ENCODE measurements at regions not wholly inside any gene's neighbourhood (a gene's known extent, or its start where the extent isn't known, plus 50 kb on each side); places are given as distances from the start of the nearest gene placed in this dataset.

DNA sequence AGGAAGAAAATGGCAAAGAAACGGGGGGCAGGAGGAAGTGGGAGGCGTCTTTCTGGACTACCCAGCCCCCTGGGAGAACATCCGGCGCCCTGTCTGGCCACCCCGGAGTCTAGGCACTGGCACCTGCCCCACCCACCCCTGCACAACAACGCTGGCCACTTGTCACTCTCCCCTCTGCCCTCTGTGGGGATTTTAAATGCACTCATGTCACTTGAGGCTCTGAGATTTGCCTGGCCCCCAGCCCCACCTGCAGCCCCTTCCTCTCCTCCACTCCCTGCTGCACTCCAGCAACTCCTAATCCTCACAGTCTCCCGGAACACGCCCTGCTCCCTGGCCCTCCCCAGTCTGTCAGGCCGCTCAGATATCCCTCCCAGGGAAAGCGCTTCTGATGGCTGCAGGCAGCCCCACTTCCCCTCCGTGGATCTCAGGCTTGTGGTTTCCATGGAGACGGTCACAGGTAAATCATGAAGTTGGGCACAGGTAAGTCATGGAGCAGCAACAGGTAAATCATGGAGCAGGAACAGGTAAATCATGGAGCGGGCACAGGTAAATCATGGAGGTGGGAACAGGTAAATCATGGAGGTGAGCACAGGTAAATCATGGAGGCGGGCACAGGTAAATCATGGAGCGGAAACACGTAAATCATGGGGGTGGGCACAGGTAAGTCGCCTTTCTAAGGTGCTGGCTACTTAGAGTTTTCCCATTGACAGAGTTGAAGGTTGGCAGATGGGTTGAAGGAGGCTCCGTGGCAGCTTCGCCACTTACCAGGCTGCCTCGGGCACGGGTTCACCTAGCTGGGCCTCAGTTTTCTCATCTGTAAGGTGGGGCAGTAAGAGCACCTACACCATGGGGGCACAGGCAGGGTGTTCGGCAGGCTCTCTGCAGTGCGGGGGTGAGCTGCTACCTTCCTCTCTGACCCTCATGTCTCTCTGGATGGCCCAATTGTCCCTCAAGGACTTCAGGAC lies 79.0 kb upstream of the SHISAL1 start:
- Histone ChIP-seq H3K4me1 (ENCODE audit: control insufficient read depth, insufficient read depth, low read length) (no peaks in the 10 kb centered on the region), H3K27ac (ENCODE audit: low read depth, low read length) (no peak overlapping the region), H3K9ac (ENCODE audit: low read depth, low read length) (no peak overlapping the region), H3K36me3 (ENCODE audit: control insufficient read depth, insufficient read depth, low read length) (no peaks in the 10 kb centered on the region), H3K4me3 (ENCODE audit: low read depth, low read length) (no peak overlapping the region), H3K27me3 (ENCODE audit: control insufficient read depth, insufficient read depth, low read length) (no peaks in the 10 kb centered on the region), H3K9me3 (ENCODE audit: control insufficient read depth, insufficient read depth, low read length) (no peaks in the 10 kb centered on the region)

GRCh38 chr22:44391015-44391414 lies 78.3 kb upstream of the SHISAL1 start:
- no peak overlapping the region for H3K4me3 ChIP-seq (ENCODE audit: low read depth, low read length)
- H3K36me3 ChIP-seq (ENCODE audit: control insufficient read depth, insufficient read depth, low read length), result no peaks in the 10 kb centered on the region
- no peaks in the 10 kb centered on the region for H3K4me1 ChIP-seq (ENCODE audit: control insufficient read depth, insufficient read depth, low read length)
- H3K9me3 ChIP-seq (ENCODE audit: control insufficient read depth, insufficient read depth, low read length), result no peaks in the 10 kb centered on the region
- H3K27me3 ChIP-seq (ENCODE audit: control insufficient read depth, insufficient read depth, low read length), result no peaks in the 10 kb centered on the region
- H3K9ac ChIP-seq (ENCODE audit: low read depth, low read length), result no peak overlapping the region
- no peak overlapping the region for H3K27ac ChIP-seq (ENCODE audit: low read depth, low read length)

- no peak overlapping the region for H3K4me3 ChIP-seq (ENCODE audit: low read depth, low read length)
- no peaks in the 10 kb centered on the region for H3K36me3 ChIP-seq (ENCODE audit: control insufficient read depth, insufficient read depth, low read length)
- H3K4me1 ChIP-seq (ENCODE audit: control insufficient read depth, insufficient read depth, low read length), result no peaks in the 10 kb centered on the region
- H3K27me3 ChIP-seq (ENCODE audit: control insufficient read depth, insufficient read depth, low read length), result no peaks in the 10 kb centered on the region
- no peak overlapping the region for H3K27ac ChIP-seq (ENCODE audit: low read depth, low read length)
- H3K9ac ChIP-seq (ENCODE audit: low read depth, low read length), result no peak overlapping the region
- no peaks in the 10 kb centered on the region for H3K9me3 ChIP-seq (ENCODE audit: control insufficient read depth, insufficient read depth, low read length)
Measured at GRCh38 chr22:44390613-44390970, 77.8 kb upstream of the SHISAL1 start.

- no peaks in the 10 kb centered on the region for H3K36me3 ChIP-seq (ENCODE audit: control insufficient read depth, insufficient read depth, low read length)
- H3K27me3 ChIP-seq (ENCODE audit: control insufficient read depth, insufficient read depth, low read length), result no peaks in the 10 kb centered on the region
- H3K27ac ChIP-seq (ENCODE audit: low read depth, low read length), result no peak overlapping the region
- no peak overlapping the region for H3K9ac ChIP-seq (ENCODE audit: low read depth, low read length)
- H3K9me3 ChIP-seq (ENCODE audit: control insufficient read depth, insufficient read depth, low read length), result no peaks in the 10 kb centered on the region
- H3K4me3 ChIP-seq (ENCODE audit: low read depth, low read length), result no peak overlapping the region
- no peaks in the 10 kb centered on the region for H3K4me1 ChIP-seq (ENCODE audit: control insufficient read depth, insufficient read depth, low read length)
Measured at GRCh38 chr22:44389926-44390612, 77.3 kb upstream of the SHISAL1 start.

GRCh38 chr22:44389181-44389580 lies 76.4 kb upstream of the SHISAL1 start:
- no peak overlapping the region for H3K27ac ChIP-seq (ENCODE audit: low read depth, low read length)
- no peak overlapping the region for H3K9ac ChIP-seq (ENCODE audit: low read depth, low read length)
- H3K4me1 ChIP-seq (ENCODE audit: control insufficient read depth, insufficient read depth, low read length), result no peaks in the 10 kb centered on the region
- H3K36me3 ChIP-seq (ENCODE audit: control insufficient read depth, insufficient read depth, low read length), result no peaks in the 10 kb centered on the region
- no peak overlapping the region for H3K4me3 ChIP-seq (ENCODE audit: low read depth, low read length)
- no peaks in the 10 kb centered on the region for H3K9me3 ChIP-seq (ENCODE audit: control insufficient read depth, insufficient read depth, low read length)
- no peaks in the 10 kb centered on the region for H3K27me3 ChIP-seq (ENCODE audit: control insufficient read depth, insufficient read depth, low read length)

DNA sequence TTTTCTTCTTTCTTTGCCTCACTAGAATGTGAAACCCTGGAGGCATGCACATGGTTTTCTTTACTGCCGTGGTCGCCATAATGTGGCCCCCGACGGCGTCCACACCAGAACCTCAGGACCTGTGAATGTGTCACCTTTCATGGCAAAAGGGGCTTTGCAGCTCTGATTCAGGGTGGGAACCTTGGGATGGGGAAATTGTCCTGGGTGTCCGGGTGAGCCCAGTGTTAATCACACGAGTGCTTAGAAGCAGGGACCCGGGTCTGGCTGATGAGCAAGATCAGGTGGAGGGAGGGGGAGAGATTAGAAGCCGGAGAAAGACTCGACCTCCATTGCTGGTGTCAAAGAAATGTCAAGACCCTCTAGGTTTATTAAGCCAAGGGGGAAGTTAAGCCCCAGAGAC lies 74.7 kb upstream of the SHISAL1 start:
- H3K9ac ChIP-seq (ENCODE audit: low read depth, low read length), result no peak overlapping the region
- H3K27ac ChIP-seq (ENCODE audit: low read depth, low read length), result no peak overlapping the region
- H3K36me3 ChIP-seq (ENCODE audit: control insufficient read depth, insufficient read depth, low read length), result no peaks in the 10 kb centered on the region
- no peaks in the 10 kb centered on the region for H3K9me3 ChIP-seq (ENCODE audit: control insufficient read depth, insufficient read depth, low read length)
- no peak overlapping the region for H3K4me3 ChIP-seq (ENCODE audit: low read depth, low read length)
- no peaks in the 10 kb centered on the region for H3K27me3 ChIP-seq (ENCODE audit: control insufficient read depth, insufficient read depth, low read length)
- no peaks in the 10 kb centered on the region for H3K4me1 ChIP-seq (ENCODE audit: control insufficient read depth, insufficient read depth, low read length)

GRCh38 chr22:44386386-44387035 lies 73.8 kb upstream of the SHISAL1 start:
- Histone ChIP-seq H3K27ac (ENCODE audit: low read depth, low read length) (no peak overlapping the region), H3K9me3 (ENCODE audit: control insufficient read depth, insufficient read depth, low read length) (no peaks in the 10 kb centered on the region), H3K36me3 (ENCODE audit: control insufficient read depth, insufficient read depth, low read length) (no peaks in the 10 kb centered on the region), H3K4me3 (ENCODE audit: low read depth, low read length) (no peak overlapping the region), H3K27me3 (ENCODE audit: control insufficient read depth, insufficient read depth, low read length) (no peaks in the 10 kb centered on the region), H3K9ac (ENCODE audit: low read depth, low read length) (no peak overlapping the region), H3K4me1 (ENCODE audit: control insufficient read depth, insufficient read depth, low read length) (no peaks in the 10 kb centered on the region)

DNA sequence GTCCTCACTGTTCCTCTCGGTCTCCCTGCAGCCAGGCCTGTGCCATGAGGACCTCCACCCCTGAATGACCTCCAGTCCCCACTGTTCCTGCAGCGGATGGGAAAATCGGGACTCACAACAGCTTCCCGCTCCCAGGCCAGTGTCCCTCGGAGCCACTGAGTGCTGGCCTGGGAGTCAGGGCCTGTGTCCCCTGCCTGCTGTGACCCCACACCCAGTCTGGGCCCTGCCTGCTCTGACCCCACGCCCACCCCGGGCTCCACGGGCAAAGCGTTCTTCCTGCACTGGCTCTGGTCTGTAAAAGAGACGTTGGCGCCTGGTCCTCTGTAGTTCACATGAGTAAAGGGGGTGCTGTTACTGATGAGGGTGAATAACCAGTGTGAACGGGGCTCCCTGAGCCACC lies 73.0 kb upstream of the SHISAL1 start:
- H3K27me3 ChIP-seq (ENCODE audit: control insufficient read depth, insufficient read depth, low read length), result no peaks in the 10 kb centered on the region
- no peak overlapping the region for H3K9ac ChIP-seq (ENCODE audit: low read depth, low read length)
- no peak overlapping the region for H3K4me3 ChIP-seq (ENCODE audit: low read depth, low read length)
- no peaks in the 10 kb centered on the region for H3K9me3 ChIP-seq (ENCODE audit: control insufficient read depth, insufficient read depth, low read length)
- no peak overlapping the region for H3K27ac ChIP-seq (ENCODE audit: low read depth, low read length)
- H3K36me3 ChIP-seq (ENCODE audit: control insufficient read depth, insufficient read depth, low read length), result no peaks in the 10 kb centered on the region
- H3K4me1 ChIP-seq (ENCODE audit: control insufficient read depth, insufficient read depth, low read length), result no peaks in the 10 kb centered on the region

DNA sequence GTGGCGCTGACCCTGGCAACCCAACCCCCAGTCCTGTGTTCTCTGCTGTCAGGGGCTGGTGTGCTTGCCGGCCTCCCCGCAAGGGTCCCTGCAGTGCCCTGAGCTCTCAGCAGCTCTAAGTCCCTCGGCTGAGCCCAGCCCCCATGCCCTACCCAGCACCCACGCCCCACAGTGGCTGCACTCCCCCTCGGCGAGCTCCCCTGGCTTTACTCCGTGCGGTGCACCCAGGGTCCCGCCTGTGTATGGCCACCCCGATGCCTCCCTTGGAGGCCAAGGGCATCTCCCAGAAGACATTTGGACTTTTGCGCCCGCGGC lies 72.5 kb upstream of the SHISAL1 start:
- no peak overlapping the region for H3K9ac ChIP-seq (ENCODE audit: low read depth, low read length)
- no peaks in the 10 kb centered on the region for H3K27me3 ChIP-seq (ENCODE audit: control insufficient read depth, insufficient read depth, low read length)
- no peaks in the 10 kb centered on the region for H3K4me1 ChIP-seq (ENCODE audit: control insufficient read depth, insufficient read depth, low read length)
- no peak overlapping the region for H3K27ac ChIP-seq (ENCODE audit: low read depth, low read length)
- H3K36me3 ChIP-seq (ENCODE audit: control insufficient read depth, insufficient read depth, low read length), result no peaks in the 10 kb centered on the region
- H3K9me3 ChIP-seq (ENCODE audit: control insufficient read depth, insufficient read depth, low read length), result no peaks in the 10 kb centered on the region
- H3K4me3 ChIP-seq (ENCODE audit: low read depth, low read length), result no peak overlapping the region

GRCh38 chr22:44384563-44385295 lies 72.0 kb upstream of the SHISAL1 start:
- no peaks in the 10 kb centered on the region for H3K36me3 ChIP-seq (ENCODE audit: control insufficient read depth, insufficient read depth, low read length)
- no peak overlapping the region for H3K9ac ChIP-seq (ENCODE audit: low read depth, low read length)
- H3K4me1 ChIP-seq (ENCODE audit: control insufficient read depth, insufficient read depth, low read length), result no peaks in the 10 kb centered on the region
- no peaks in the 10 kb centered on the region for H3K27me3 ChIP-seq (ENCODE audit: control insufficient read depth, insufficient read depth, low read length)
- H3K9me3 ChIP-seq (ENCODE audit: control insufficient read depth, insufficient read depth, low read length), result no peaks in the 10 kb centered on the region
- no peak overlapping the region for H3K4me3 ChIP-seq (ENCODE audit: low read depth, low read length)
- no peak overlapping the region for H3K27ac ChIP-seq (ENCODE audit: low read depth, low read length)
